ENCODE measurements at regions not wholly inside any gene's neighbourhood (a gene's known extent, or its start where the extent isn't known, plus 50 kb on each side); places are given as distances from the start of the nearest gene placed in this dataset.
"Not testable (repeated sequence)": the region's sequence is repeated elsewhere in the genome, so short reads cannot be mapped to it uniquely, and the experiment has no call there.

GRCh38 chr12:73731658-73732057 is 806.0 kb upstream of the ATXN7L3B start:
- DNase-seq: no peak

GRCh38 chr12:73769337-73769736 is 768.3 kb upstream of the ATXN7L3B start:
- no peak for DNase-seq

GRCh38 chr12:73798523-73798922 is 739.1 kb upstream of the ATXN7L3B start:
- no peak for DNase-seq

GRCh38 chr12:73815072-73815645 is 722.5 kb upstream of the ATXN7L3B start:
- no peak for DNase-seq

DNA sequence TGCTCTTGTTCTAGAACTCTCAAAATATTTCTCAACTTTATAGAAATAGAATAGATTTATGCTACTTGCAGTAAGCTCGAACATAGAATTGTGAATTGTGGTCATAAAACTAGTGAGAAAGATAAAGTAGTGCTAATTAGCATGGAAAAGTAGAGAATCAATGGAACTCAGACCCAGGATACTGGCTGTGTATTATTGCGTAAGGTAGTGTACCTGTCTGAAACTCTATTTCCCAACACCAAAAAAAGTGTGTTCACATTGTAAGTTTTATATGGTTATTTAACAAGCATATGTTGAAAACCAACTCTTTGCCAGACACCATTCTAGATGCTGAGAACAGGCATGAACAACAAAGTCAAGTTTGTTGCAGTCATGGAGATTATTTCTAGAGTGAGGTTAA is 720.5 kb upstream of the ATXN7L3B start:
- DNase-seq: no peak

DNA sequence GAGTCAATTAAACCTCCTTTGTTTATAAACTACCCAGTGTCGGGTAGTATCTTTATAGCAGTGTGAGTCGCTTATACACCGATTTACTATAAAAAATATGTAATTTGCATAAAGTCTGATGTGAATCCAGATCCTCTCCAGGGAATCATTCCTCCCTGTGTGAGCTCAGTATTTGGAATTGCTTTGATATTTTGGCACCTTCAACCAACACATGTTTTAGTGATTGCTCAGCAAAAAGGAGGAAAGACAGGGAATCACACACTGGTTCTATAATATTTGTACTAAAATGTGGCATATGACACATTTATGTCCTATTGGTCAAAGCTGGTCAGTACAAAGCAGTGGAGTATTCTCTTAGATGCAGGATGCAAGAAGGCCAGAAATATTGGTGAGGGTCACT is 703.9 kb upstream of the ATXN7L3B start:
- no peak for DNase-seq

- DNase-seq: no peak
Measured at GRCh38 chr12:73841963-73842362, 695.7 kb upstream of the ATXN7L3B start.

DNA sequence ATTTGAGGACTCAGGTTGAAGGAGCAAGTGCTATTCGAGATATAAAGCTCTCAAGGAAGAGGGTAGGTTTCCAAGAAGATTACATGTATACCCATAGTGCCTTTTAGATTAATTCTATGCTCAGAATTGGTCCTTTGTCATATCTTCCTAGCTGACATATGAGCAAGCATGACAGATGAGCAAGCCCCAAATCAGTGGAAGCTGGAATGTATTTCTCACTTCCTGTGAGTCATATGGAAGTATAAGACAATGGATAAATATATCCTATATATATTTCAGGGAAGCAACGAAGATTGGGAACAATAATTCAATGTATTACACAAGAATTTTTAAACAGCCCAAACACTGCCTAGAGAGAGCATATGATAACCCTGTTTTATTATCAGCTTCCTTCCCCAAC is 674.1 kb upstream of the ATXN7L3B start:
- peak; percentile 72 for DNase-seq

DNA sequence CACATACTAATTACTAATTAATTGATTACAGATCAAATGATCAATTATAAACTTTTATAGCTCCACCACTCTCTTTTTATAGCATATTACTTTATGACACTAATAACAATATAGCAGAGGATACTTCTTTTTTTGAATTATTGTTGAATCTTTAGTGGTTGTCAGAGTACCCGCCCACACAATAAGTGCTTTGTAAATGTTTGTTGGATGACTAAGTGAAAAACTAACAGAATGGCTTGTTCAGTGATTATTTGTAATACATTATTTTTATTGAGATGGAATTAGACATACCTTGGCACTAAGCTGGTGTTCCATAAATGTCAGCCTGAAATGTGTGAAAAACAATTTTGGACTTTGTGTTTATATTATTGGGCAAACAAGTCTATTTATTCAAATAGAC is 670.5 kb upstream of the ATXN7L3B start:
- DNase-seq: no peak

GRCh38 chr12:73877291-73877690 is 660.3 kb upstream of the ATXN7L3B start:
- DNase-seq: not testable (repeated sequence)

DNA sequence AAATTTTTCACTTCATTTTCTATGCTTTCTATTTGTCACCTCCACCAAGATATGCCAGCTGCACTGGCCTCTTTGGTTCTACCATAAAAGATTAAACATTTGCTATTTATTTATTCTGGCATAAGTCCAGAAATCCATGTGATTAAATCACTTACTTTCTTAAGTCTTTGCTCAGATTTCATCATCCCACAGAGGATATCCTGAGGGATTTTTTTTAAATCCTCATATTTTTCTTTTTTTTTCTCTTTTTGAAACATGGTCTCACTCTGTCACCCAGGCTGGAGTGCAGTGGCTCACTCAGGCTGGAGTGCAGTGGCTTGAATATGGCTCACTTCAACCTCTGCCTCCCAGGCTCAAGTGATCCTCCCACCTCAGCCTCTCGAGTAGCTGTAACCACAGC is 645.4 kb upstream of the ATXN7L3B start:
- DNase-seq: peak; percentile 8

DNA sequence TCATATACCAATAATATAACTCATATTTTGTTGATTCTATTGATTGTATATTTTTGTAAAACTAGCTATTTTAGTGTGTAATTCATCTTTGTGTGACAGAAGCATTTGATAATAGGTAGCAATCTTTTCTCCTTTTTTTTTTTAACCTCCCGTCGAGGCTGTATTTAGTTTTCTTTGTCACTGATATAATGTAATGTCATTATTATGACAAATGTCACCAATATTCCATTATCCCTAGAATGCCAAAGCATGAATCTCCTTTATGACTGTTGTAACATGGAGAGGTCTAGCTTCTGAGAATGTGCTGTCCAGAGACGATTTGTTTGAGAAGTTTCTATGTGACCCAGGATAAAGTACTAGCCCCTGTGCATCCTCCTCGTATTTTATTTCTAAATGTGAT is 639.0 kb upstream of the ATXN7L3B start:
- no peak for DNase-seq

DNA sequence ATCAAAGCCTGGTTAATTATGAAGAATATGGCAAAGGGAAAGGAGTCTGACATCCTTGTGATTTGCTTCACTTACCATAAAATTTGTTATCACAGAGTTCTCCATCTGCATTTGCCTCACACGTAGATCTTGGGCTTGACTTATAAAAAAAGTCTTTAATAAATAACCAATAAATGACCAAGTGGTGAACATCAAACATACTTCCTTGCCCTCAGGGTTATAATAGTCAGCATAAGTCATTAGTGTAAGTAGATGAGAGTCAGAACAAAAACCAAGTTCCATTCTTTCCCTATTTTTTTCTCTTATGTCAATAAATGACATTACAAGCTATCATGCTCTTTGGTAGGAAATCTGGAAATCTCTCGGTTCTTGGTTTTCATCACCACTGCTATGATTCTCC is 635.4 kb upstream of the ATXN7L3B start:
- DNase-seq: no peak

DNA sequence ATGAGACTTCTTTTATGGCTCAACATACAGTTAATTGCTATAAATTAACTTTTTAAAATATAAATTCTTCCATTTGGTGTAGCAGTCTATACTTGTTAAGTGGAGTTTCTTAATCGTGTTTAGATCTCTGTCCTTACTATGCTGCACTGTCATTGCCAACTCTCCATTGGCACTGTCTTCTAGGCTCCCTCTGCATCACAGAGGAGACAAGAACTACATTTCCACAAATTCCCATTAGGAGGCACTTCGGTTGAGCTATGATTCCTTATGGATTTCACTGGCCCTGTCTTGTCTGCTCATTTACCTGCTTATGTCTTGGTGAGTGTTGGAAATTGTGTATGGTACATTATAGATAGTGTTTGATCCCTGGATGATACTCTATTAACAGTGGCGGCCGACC is 630.9 kb upstream of the ATXN7L3B start:
- DNase-seq: no peak

DNA sequence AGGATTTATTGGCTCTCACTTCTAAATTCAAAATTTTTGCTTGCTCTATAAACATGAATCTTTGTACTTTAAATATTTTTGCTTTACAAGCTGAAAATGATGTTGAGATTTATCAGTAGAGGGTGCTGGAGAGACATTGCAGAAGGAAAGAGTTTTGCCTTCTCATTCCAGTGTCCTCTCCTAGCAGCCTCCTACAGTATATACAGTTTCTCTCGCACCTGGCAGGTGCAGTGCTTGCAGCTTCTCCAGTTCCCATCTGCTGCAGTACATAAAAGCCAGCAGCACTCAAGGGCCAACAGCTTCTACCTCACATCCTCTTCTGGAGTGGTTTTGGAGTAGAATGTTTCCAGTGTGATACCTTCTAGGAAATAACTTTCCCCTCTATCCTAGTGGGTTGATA is 601.8 kb upstream of the ATXN7L3B start:
- no peak for DNase-seq

GRCh38 chr12:73947326-73948026 is 590.2 kb upstream of the ATXN7L3B start:
- no peak for DNase-seq

DNA sequence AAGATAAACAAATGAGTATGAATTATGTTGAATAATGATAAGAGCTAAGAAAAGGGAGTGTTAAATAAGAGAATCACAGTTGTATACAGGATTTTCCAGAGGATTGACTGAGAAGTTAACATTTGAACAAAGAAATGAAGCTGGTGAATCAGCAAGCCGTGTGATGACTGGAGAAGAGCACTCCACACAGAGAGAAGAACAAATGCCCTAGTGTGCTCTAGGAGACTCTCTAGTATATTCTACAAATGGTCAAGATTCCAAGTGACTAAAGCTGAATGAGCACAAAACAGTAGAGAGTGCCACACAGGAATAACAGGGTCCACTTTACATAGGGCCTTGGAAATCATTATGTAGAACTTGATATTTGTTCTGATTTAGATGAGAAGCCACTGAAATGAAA is 587.1 kb upstream of the ATXN7L3B start:
- DNase-seq: no peak

DNA sequence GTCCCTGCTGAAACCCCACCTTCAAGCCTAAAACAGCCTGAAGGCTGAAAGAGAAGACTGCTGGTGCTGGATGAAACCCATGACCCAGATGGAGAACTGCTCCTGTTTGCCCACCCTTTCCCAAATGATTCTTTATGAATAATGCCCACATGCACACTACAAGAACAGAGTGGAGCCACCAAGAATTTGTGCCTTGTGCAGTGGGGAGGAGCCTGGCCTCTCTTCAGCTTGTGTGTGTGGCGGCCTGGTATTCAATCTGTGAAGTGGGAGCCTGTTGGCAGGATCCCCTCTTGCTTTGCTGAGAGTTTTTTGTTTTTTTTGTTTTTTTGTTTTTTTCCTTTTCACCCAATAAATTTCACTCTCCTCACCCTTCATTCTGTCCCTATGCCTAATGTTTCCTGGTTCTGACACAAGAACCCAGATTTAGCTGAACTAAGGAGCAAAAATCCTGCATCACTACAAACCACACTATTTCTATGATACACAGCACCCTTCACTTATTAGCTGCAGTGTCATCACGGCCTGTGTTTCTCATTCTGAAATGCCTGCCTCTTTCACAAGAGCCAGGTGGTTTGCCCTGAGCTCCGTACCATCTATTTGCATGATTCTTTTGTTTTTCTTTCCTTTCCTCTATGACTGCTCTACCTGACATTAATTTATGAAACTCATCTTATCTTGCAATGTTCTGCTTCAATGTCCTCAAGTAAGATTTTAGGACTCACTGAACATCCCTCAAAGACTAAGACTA is 585.5 kb upstream of the ATXN7L3B start:
- DNase-seq: no peak

GRCh38 chr12:73964641-73965040 is 573.0 kb upstream of the ATXN7L3B start:
- no peak for DNase-seq

GRCh38 chr12:73973486-73973885 is 564.1 kb upstream of the ATXN7L3B start:
- no peak for DNase-seq

DNA sequence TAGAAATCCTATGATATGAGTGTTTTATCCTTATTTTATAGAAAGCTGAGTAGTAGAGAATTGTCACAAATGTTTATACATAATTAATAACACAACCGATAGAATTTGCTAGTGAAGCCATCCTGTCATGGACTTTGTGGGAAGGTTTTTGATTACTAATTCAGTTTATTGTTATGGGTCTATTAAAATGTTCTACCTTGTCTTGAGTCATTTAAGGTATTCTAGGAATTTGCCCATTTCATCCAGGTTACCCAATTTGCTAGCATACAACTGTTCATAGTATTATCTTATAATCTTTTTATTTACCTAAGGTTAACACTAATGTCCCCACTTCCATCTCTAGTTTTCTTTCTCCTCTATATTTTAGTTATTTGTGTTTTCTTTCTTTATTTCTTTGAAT is 553.1 kb upstream of the ATXN7L3B start:
- DNase-seq: no peak

DNA sequence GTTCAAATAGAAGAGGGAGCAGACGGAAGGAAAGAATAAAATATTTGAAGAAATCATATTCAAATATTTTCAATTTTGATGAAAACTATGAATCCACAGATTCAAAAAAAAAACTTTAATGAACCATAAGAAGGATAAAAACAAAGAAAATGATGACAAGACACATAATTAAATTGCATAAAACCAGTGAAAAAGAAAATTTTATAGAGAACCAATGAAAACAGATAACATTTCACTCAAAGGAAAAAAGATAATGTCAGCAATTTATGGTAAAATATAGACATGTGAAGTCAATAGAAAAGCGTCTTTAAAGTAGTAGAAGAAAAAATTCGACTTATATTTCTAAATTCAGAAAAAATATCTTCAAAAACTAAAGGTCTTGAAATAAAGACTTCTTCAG is 546.5 kb upstream of the ATXN7L3B start:
- DNase-seq: no peak

DNA sequence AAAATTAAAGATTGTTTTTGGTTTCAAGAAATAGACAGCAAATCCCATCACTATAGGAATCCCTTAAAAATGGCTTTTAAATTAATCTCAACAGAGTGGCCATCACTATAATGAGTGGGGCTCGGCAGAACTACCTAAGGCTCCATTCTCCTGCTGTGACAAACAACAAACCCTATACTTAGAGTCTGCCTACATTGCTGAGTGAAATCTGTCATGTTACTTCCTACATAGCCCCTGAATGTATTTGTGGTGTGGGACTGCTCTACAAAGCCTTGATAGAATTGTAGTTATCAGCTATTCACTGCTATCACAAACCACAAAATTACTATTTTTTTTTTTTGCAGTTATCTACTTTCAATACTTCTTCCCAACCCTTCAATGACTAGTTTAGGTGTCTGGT is 538.7 kb upstream of the ATXN7L3B start:
- DNase-seq: no peak

GRCh38 chr12:74015118-74015517 is 522.5 kb upstream of the ATXN7L3B start:
- DNase-seq: no peak
